ENCODE measurements at regions not wholly inside any gene's neighbourhood (a gene's known extent, or its start where the extent isn't known, plus 50 kb on each side); places are given as distances from the start of the nearest gene placed in this dataset.

DNA sequence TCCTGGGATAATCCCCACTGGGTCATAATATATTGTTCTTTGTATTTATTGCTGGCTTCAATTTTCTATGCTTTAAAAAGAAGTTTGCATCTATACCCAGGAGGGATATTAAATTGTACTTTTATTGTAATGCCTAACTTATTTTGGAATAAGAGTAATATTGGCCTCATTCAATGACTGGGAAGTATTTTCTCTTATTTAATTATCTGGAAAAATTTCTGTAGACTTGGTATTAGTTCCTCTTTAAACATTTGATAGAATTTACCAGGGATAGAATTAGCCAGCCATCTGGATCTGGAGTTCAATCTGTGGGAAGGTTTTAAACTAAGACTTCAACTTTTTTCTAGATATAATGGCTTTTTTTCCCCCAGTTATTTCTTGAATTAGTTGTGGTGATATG is 115.2 kb upstream of the ZNF32 start:
- no peaks in the 10 kb centered on the region for H3K9me3 ChIP-seq (ENCODE audit: control insufficient read depth, low read depth, low read length)
- H3K9ac ChIP-seq (ENCODE audit: control insufficient read depth, extremely low read depth, insufficient read depth, low read length) = no peak overlapping the region
- no peaks in the 10 kb centered on the region for H3K9me1 ChIP-seq (ENCODE audit: control insufficient read depth, extremely low read depth, insufficient read depth, low read length)
- no peak for TF ChIP-seq EZH2 (IDR thresholded peaks at IDR 0.05; ENCODE audit: low read length)
- TF ChIP-seq, protein P1, sequence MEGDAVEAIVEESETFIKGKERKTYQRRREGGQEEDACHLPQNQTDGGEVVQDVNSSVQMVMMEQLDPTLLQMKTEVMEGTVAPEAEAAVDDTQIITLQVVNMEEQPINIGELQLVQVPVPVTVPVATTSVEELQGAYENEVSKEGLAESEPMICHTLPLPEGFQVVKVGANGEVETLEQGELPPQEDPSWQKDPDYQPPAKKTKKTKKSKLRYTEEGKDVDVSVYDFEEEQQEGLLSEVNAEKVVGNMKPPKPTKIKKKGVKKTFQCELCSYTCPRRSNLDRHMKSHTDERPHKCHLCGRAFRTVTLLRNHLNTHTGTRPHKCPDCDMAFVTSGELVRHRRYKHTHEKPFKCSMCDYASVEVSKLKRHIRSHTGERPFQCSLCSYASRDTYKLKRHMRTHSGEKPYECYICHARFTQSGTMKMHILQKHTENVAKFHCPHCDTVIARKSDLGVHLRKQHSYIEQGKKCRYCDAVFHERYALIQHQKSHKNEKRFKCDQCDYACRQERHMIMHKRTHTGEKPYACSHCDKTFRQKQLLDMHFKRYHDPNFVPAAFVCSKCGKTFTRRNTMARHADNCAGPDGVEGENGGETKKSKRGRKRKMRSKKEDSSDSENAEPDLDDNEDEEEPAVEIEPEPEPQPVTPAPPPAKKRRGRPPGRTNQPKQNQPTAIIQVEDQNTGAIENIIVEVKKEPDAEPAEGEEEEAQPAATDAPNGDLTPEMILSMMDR (optimal IDR thresholded peaks at IDR 0.05 in 1 of 3, IDR thresholded peaks at IDR 0.05 in 1 of 3, conservative IDR thresholded peaks at IDR 0.05 in 1 of 3; ENCODE audit: extremely low read depth in 1 of 3, insufficient read depth in 2 of 3, low read length in 3 of 3) = no peak
- H4K20me1 ChIP-seq (ENCODE audit: control insufficient read depth, extremely low read depth, insufficient read depth, low read length) = no peaks in the 10 kb centered on the region
- no peaks in the 10 kb centered on the region for H3K27me3 ChIP-seq (ENCODE audit: control insufficient read depth, extremely low read depth, insufficient read depth, low read length)
- H3K36me3 ChIP-seq (ENCODE audit: control insufficient read depth in 2 of 2, extremely low read depth in 1 of 2, insufficient read depth in 2 of 2, low read length in 2 of 2) = no peaks in the 10 kb centered on the region
- no peak overlapping the region for H3K4me2 ChIP-seq (ENCODE audit: control insufficient read depth, extremely low read depth, insufficient read depth, low read depth, low read length)
- H3K79me2 ChIP-seq (ENCODE audit: control insufficient read depth, insufficient read depth, low read length) = no peaks in the 10 kb centered on the region
- dilution Hi-C loops (cut with MboI; ENCODE audit: extremely low pct_ligation_motif_present, low sequenced_read_pairs) = no loop called here
- no peak overlapping the region for H3K27ac ChIP-seq (ENCODE audit: control insufficient read depth, insufficient read depth, low read length)
- no peak for FAIRE-seq
- DNase-seq (ENCODE audit: low read depth, low spot score) = no peak
- no peak overlapping the region for H2AFZ ChIP-seq (ENCODE audit: control insufficient read depth, low read length)
- H3K4me1 ChIP-seq (ENCODE audit: control insufficient read depth, extremely low read depth, insufficient read depth, low read length) = no peaks in the 10 kb centered on the region
- no peak overlapping the region for H3K4me3 ChIP-seq (ENCODE audit: control insufficient read depth in 2 of 3, extremely low read depth in 1 of 3, insufficient read depth in 2 of 3, low read depth in 1 of 3, low read length in 3 of 3)

DNA sequence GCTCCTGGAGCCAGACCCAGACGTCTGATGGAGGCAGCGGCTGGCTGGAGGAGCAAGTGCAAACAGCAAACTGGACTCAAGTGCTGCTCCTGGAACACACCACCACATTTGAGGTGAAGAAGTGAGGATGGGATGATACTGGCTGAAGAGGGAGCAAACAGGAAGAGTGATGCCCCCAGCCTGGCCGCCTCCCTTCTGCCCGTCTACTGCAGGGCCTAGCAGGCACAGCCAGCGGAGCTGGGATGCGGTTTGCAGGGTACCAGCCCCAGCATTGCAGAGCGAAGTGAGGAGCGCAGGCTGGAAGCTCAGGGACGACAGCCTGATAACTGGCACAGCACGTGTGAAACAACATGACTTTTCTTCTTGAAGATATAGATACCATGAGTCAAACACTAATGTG is 111.8 kb upstream of the ZNF32 start:
- Histone ChIP-seq H3K79me2 (ENCODE audit: control insufficient read depth, insufficient read depth, low read length) (no peaks in the 10 kb centered on the region), H3K4me1 (ENCODE audit: control insufficient read depth, extremely low read depth, insufficient read depth, low read length) (no peaks in the 10 kb centered on the region), H3K9ac (ENCODE audit: control insufficient read depth, extremely low read depth, insufficient read depth, low read length) (no peak overlapping the region), H3K9me3 (ENCODE audit: control insufficient read depth, low read depth, low read length) (no peaks in the 10 kb centered on the region), H4K20me1 (ENCODE audit: control insufficient read depth, extremely low read depth, insufficient read depth, low read length) (no peaks in the 10 kb centered on the region), H3K36me3 (ENCODE audit: control insufficient read depth in 2 of 2, extremely low read depth in 1 of 2, insufficient read depth in 2 of 2, low read length in 2 of 2) (no peaks in the 10 kb centered on the region), H3K9me1 (ENCODE audit: control insufficient read depth, extremely low read depth, insufficient read depth, low read length) (no peaks in the 10 kb centered on the region), H3K27ac (ENCODE audit: control insufficient read depth, insufficient read depth, low read length) (no peak overlapping the region), H3K27me3 (ENCODE audit: control insufficient read depth, extremely low read depth, insufficient read depth, low read length) (no peaks in the 10 kb centered on the region), H3K4me2 (ENCODE audit: control insufficient read depth, extremely low read depth, insufficient read depth, low read depth, low read length) (no peak overlapping the region), H3K4me3 (ENCODE audit: control insufficient read depth in 2 of 3, extremely low read depth in 1 of 3, insufficient read depth in 2 of 3, low read depth in 1 of 3, low read length in 3 of 3) (no peak overlapping the region), H2AFZ (ENCODE audit: control insufficient read depth, low read length) (no peak overlapping the region)
- TF ChIP-seq, protein P1 (optimal IDR thresholded peaks at IDR 0.05 in 1 of 3, IDR thresholded peaks at IDR 0.05 in 1 of 3, conservative IDR thresholded peaks at IDR 0.05 in 1 of 3; ENCODE audit: extremely low read depth in 1 of 3, insufficient read depth in 2 of 3, low read length in 3 of 3) = no peak
- TF ChIP-seq EZH2 (IDR thresholded peaks at IDR 0.05; ENCODE audit: low read length) = no peak
- FAIRE-seq = no peak
- DNase-seq (ENCODE audit: low read depth, low spot score) = no peak
- dilution Hi-C loops (cut with MboI; ENCODE audit: extremely low pct_ligation_motif_present, low sequenced_read_pairs) = no loop called here
